Lower lobe of right lung (tissue), 2 donors: ENCODE measurements at regions not wholly inside any gene's neighbourhood (a gene's known extent, or its start where the extent isn't known, plus 50 kb on each side); places are given as distances from the start of the nearest gene placed in this dataset.

Source experiments
- ATAC-seq, 2 donors: fragments of 200-7000 bp; cut with Tn5 transposase; one replicate each; pipeline ENCODE4 v1.9.1; 2020 to 2022; ENCODE audit warnings: mild to moderate bottlenecking in 2 of 2, moderate library complexity in 2 of 2
- DNase-seq: peaks from one replicate; pipeline ENCODE4 v3.0.0-alpha.2; 2020
- H3K27ac ChIP-seq: fragments of 200-600 bp; one replicate; pipeline ENCODE4 v1.8.0; 2022
- H3K27me3 ChIP-seq: fragments of 200-600 bp; one replicate; pipeline ENCODE4 v1.8.0; 2022; ENCODE audit warnings: low read depth
- H3K36me3 ChIP-seq: fragments of 200-600 bp; one replicate; pipeline ENCODE4 v1.8.0; 2022; ENCODE audit warnings: mild to moderate bottlenecking
- H3K4me1 ChIP-seq: fragments of 200-600 bp; one replicate; pipeline ENCODE4 v1.8.0; 2022
- H3K4me3 ChIP-seq: fragments of 200-600 bp; one replicate; pipeline ENCODE4 v1.8.0; 2022; ENCODE audit warnings: mild to moderate bottlenecking
- H3K9me3 ChIP-seq: fragments of 200-600 bp; one replicate; pipeline ENCODE4 v1.8.0; 2022
- intact Hi-C: fragments of 100-400 bp; cut with DNase I; formaldehyde crosslinking; loops from one replicate; pipeline ENCODE4 v1.11.0; 2022
- TF ChIP-seq, protein P1 (sequence below): fragments of 200-600 bp; IDR thresholded peaks from one replicate; pipeline ENCODE4 v1.8.0; 2022; ENCODE audit warnings: antibody characterized with exemption, mild to moderate bottlenecking
- donor health status: DM: no; HTN: yes; CAD: no; lungs with severe emphysema.

DNA sequence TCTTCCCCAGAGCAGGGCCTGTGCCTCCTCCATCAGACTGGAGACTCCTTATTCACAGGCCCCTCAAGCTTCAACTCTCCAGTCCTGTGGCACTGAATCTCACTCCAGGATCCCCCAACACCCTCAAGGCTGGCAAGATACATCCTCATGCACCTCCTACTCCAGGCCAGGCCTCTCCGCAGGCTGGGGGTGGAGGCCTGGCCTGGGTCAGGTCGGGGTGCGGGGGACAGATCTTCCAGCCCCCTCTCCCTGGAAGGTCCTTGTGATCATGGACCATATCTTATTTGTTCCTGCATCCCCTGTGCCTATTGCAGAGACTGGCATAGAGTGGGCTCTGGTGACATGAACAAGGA is 147.3 kb downstream of the SMAD6 start:
- Histone ChIP-seq H3K4me1 (peaks cover 17% of the 10 kb centered on the region), H3K36me3 (no peaks in the 10 kb centered on the region), H3K4me3 (no peak overlapping the region), H3K9me3 (no peaks in the 10 kb centered on the region), H3K27me3 (no peaks in the 10 kb centered on the region), H3K27ac (no peak overlapping the region)
- DNase-seq, result no peak
- intact Hi-C loops, result no loop called here
- TF ChIP-seq, protein P1, sequence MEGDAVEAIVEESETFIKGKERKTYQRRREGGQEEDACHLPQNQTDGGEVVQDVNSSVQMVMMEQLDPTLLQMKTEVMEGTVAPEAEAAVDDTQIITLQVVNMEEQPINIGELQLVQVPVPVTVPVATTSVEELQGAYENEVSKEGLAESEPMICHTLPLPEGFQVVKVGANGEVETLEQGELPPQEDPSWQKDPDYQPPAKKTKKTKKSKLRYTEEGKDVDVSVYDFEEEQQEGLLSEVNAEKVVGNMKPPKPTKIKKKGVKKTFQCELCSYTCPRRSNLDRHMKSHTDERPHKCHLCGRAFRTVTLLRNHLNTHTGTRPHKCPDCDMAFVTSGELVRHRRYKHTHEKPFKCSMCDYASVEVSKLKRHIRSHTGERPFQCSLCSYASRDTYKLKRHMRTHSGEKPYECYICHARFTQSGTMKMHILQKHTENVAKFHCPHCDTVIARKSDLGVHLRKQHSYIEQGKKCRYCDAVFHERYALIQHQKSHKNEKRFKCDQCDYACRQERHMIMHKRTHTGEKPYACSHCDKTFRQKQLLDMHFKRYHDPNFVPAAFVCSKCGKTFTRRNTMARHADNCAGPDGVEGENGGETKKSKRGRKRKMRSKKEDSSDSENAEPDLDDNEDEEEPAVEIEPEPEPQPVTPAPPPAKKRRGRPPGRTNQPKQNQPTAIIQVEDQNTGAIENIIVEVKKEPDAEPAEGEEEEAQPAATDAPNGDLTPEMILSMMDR, result no peak
- ATAC-seq, result no peak

DNA sequence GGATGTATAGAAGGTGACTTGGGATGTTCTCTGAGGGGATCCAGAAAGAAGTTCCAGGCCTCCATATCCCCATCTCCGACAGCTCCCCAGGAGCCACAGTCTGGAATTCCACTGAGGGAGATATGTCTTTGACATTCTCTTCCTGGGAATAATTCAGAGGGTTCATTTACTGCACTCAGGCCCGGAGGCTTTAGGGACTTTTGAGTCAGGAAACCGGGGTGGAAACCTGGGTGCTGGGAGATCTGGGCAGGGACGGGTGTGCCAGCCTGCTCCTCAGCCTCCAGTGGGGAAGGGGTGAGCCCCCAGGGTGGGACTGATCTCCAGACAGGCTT is 147.7 kb downstream of the SMAD6 start:
- H3K9me3 ChIP-seq, result no peaks in the 10 kb centered on the region
- no peaks in the 10 kb centered on the region for H3K27me3 ChIP-seq
- intact Hi-C loops, result loop anchor here (5.0 to 10.0 kb wide), 2 partner anchors 55 to 247 kb away; no protein-coding TSS in a partner anchor
- DNase-seq, result no peak
- H3K36me3 ChIP-seq, result no peaks in the 10 kb centered on the region
- TF ChIP-seq, protein P1, result no peak
- no peak for ATAC-seq
- peaks cover 17% of the 10 kb centered on the region for H3K4me1 ChIP-seq
- H3K27ac ChIP-seq, result peak overlapping the region; percentile 14
- no peak overlapping the region for H3K4me3 ChIP-seq

DNA sequence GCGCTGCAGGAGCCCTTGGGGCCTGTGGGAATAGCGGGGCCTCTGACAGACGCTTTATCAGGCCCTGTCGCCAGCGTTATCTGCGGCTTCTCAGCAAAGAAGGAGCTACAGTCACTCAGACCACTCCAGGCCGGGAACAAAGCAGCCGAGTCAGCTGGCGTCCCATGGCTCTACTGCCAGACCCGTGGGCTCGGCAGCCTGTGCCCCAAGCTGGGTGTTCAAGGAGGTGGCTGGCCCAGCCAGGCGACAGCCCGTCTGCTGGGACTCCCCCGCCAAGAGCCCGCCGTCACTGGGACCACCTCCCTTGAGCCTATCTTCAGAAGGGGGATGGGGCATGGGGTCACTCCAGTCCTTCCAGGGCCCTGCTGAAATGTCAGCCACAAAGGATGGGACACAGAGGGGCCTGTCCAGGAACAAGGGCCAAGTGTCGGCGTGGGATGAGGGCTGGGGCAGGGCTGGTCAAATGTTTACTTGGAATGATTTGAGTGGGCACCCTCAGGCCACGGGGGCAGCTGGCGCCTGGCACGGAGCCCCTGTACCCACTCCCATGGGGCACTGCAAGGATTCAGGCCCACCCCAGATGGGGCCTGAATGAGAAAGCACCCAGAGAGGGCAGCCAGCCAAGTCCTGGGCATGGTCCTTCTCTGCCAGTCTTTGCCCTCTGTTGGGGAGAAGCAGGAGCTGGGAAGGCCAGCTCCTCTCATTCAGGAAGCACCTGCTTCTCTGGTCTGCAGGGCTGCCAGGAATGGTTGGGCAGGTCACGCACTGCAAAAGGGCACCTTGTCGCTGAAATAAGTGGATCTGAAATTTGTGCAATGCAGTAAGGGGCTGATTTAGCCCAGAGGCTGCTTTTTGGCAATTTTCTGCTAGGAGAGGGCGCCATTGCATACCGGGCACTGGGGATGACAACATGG is 148.3 kb downstream of the SMAD6 start:
- peak overlapping the region; percentile 14 for H3K27ac ChIP-seq
- H3K4me3 ChIP-seq, result no peak overlapping the region
- peaks cover 17% of the 10 kb centered on the region for H3K4me1 ChIP-seq
- TF ChIP-seq, protein P1, result no peak
- no peaks in the 10 kb centered on the region for H3K27me3 ChIP-seq
- no peaks in the 10 kb centered on the region for H3K36me3 ChIP-seq
- no peaks in the 10 kb centered on the region for H3K9me3 ChIP-seq
- intact Hi-C loops, result loop anchor here (5.0 to 10.0 kb wide), 2 partner anchors 56 to 248 kb away; no protein-coding TSS in a partner anchor
- ATAC-seq (peak in 1 of 2 donors; percentile 43), DNase-seq (no peak)

DNA sequence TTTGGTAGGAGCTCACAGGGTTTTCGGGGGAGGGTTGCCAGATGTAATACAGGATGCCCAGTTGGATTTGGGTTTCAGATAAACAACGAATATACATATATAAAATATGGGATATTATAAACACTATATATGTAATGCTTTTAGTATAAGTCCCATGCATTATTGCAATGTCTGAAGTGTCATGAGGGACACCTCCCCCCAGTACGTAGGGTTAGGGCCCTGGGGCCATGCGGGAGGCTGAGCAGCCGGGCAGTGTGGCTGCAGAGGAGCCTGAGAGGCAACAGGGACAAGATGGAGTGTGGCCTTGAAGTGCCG is 148.9 kb downstream of the SMAD6 start:
- no peak overlapping the region for H3K27ac ChIP-seq
- TF ChIP-seq, protein P1, result no peak
- intact Hi-C loops, result loop anchor here (5.0 to 10.0 kb wide), 2 partner anchors 56 to 249 kb away; no protein-coding TSS in a partner anchor
- H3K27me3 ChIP-seq, result no peaks in the 10 kb centered on the region
- H3K4me3 ChIP-seq, result peak overlapping the region; percentile 0
- DNase-seq (no peak), ATAC-seq (no peak)
- H3K4me1 ChIP-seq, result peaks cover 17% of the 10 kb centered on the region
- H3K9me3 ChIP-seq, result no peaks in the 10 kb centered on the region
- no peaks in the 10 kb centered on the region for H3K36me3 ChIP-seq

DNA sequence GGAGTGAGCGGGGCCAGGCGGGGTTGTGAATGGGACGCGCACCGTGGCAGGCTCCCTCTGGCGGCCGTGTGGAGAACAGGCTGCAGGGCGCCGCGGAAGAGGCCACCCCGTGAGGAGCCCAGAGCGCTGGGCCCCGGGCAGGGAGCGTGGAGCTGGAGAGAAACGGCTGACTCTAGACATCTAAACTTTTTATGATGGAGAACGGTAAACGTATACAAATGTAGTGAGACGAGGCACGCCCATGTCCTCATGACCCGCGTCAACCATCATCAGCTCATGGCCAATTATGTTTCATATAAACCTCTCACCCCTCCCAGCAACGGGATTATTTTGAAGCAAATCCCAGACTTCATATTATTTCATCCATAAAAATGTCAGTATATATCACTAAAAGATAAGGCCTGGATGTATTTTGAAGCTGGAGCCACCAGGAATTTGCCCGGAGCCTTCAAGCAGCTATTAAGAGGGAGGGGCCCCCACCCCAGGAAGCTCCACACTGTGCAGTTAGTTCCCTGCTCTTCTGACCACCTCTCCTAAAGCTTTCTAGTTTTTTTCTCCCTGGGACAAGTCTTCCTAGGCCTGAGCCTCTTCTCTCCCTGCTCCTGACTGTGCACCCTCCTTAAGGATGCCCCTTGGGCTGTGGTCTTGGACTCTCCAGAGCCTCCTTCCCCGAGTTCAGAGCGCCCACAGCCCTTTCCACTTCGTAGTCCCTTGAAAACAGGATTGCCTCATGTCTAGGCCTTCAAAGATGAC is 149.5 kb downstream of the SMAD6 start:
- H3K4me1 ChIP-seq, result peaks cover 17% of the 10 kb centered on the region
- TF ChIP-seq, protein P1, result peak; percentile 98
- DNase-seq, result peak; percentile 92
- H3K27ac ChIP-seq, result no peak overlapping the region
- H3K4me3 ChIP-seq, result peak overlapping the region; percentile 0
- H3K27me3 ChIP-seq, result no peaks in the 10 kb centered on the region
- intact Hi-C loops, result loop anchor here (5.0 to 10.0 kb wide), 2 partner anchors 57 to 249 kb away; no protein-coding TSS in a partner anchor
- no peaks in the 10 kb centered on the region for H3K36me3 ChIP-seq
- ATAC-seq, result peak; percentile 93 to 95
- H3K9me3 ChIP-seq, result no peaks in the 10 kb centered on the region
